GM12878 (cell line): ENCODE measurements at regions not wholly inside any gene's neighbourhood (a gene's known extent, or its start where the extent isn't known, plus 50 kb on each side); places are given as distances from the start of the nearest gene placed in this dataset.

Experiments used
- ATAC-seq: fragments of 200-7000 bp; cut with Tn5 transposase; 3 replicates; pipeline ENCODE4 v1.9.1; 2020; ENCODE audit warnings: mild to moderate bottlenecking, moderate library complexity
- BruUV-seq: library from RNA; stranded (reverse); fragments of 400-500 nt; replicated peaks from 2 replicates; lab custom pipeline; 2021; lab: Mats Ljungman, UMichigan
- CTCF ChIA-PET: fragments of 300-600 bp; sonication (Branson Sonifier 250); formaldehyde crosslinking; extraction: SDS; loops from one replicate; lab custom pipeline; 2021; ENCODE audit warnings: inconsistent platforms; lab: Yijun Ruan, JAX
- POLR2A ChIA-PET: fragments of 350-600 bp; formaldehyde crosslinking; extraction: SDS; loops from one replicate; lab custom pipeline; 2021; ENCODE audit warnings: inconsistent platforms; lab: Charles Lee
- RAD21 ChIA-PET: fragments of 300-600 bp; sonication (Branson Sonifier 250); formaldehyde crosslinking; loops from one replicate; lab custom pipeline; 2023; ENCODE audit warnings: antibody characterized with exemption; ENCODE audit not compliant: unreplicated experiment; lab: Charles Lee
- SMC1A ChIA-PET: fragments of 300-600 bp; sonication (Branson Sonifier 250); formaldehyde crosslinking; loops from one replicate; lab custom pipeline; 2023; ENCODE audit not compliant: unreplicated experiment, uncharacterized antibody; lab: Charles Lee
- DNase-seq: peaks from one replicate; pipeline ENCODE4 v3.0.0-alpha.2; 2011; ENCODE audit warnings: low read depth, low spot score
- FAIRE-seq: peaks from 3 replicates; lab custom pipeline; 2011; peaks lifted over from hg19 to GRCh38; lab: Jason Lieb, UNC
- H2AFZ ChIP-seq: 2 replicates; pipeline ENCODE4 v1.6.0; 2011; ENCODE audit warnings: low read depth, low read length, control low read depth; ENCODE audit not compliant: control insufficient read depth
- H3K27ac ChIP-seq: 2 replicates; pipeline ENCODE4 v1.5.1; 2011; ENCODE audit warnings: control low read depth; ENCODE audit not compliant: control insufficient read depth, insufficient read depth
- H3K27me3 ChIP-seq, 2 experiments: replicated peaks in 1 of 2; 2 replicates each; pipeline versions ENCODE4 v1.6.0 to v1.6.1; 2011; ENCODE audit warnings: low read length in 1 of 2; ENCODE audit not compliant: control insufficient read depth in 2 of 2, insufficient read depth in 2 of 2
- H3K36me3 ChIP-seq, 2 experiments: 2 replicates each; pipeline ENCODE4 v1.5.1; 2011; ENCODE audit warnings: low read length in 1 of 2; ENCODE audit not compliant: control insufficient read depth in 2 of 2, insufficient read depth in 2 of 2
- H3K4me1 ChIP-seq: 2 replicates; pipeline ENCODE4 v1.6.1; 2011; ENCODE audit warnings: mild to moderate bottlenecking, low read length, moderate library complexity, mixed read lengths; ENCODE audit not compliant: control insufficient read depth, insufficient read depth
- H3K4me2 ChIP-seq: 2 replicates; pipeline ENCODE4 v1.6.0; 2011; ENCODE audit warnings: control low read depth; ENCODE audit not compliant: control insufficient read depth, insufficient read depth
- H3K4me3 ChIP-seq: fragments of 200-600 bp; sonication (generic); 2 replicates; pipeline ENCODE4 v1.5.1; 2016
- H3K79me2 ChIP-seq: 2 replicates; pipeline ENCODE4 v1.6.0; 2011; ENCODE audit warnings: low read length; ENCODE audit not compliant: control insufficient read depth, insufficient read depth
- H3K9ac ChIP-seq: 2 replicates; pipeline ENCODE4 v1.8.0; 2011; ENCODE audit warnings: low read length, control low read depth, mixed read lengths; ENCODE audit not compliant: control insufficient read depth, insufficient read depth
- H3K9me3 ChIP-seq: replicated peaks from 3 replicates; pipeline ENCODE4 v1.5.1; 2011; ENCODE audit warnings: mild to moderate bottlenecking, low read length; ENCODE audit not compliant: control insufficient read depth, insufficient read depth
- H4K20me1 ChIP-seq: 2 replicates; pipeline ENCODE4 v1.6.0; 2011; ENCODE audit not compliant: control insufficient read depth, insufficient read depth
- ATF3 ChIP-seq: IDR thresholded peaks from 2 replicates; pipeline ENCODE4 v1.6.1; 2011; ENCODE audit warnings: low read depth, mild to moderate bottlenecking, low read length, moderate library complexity, borderline replicate concordance; ENCODE audit errors: extremely low read depth
- CEBPZ ChIP-seq: fragments of 150-350 bp; IDR thresholded peaks from 2 replicates; pipeline ENCODE4 v1.6.1; 2016; ENCODE audit warnings: low read depth, low read length
- E4F1 ChIP-seq: fragments of 450-650 bp; IDR thresholded peaks from 2 replicates; pipeline ENCODE4 v1.6.1; 2018; ENCODE audit warnings: borderline replicate concordance, mild to moderate bottlenecking; ENCODE audit not compliant: partially characterized antibody
- IKZF2 ChIP-seq, 2 experiments: fragments of 450-650 bp; IDR thresholded peaks; 2 replicates each; pipeline ENCODE4 v1.6.1; 2017; ENCODE audit warnings: mild to moderate bottlenecking in 2 of 2, moderate library complexity in 2 of 2
- NFXL1 ChIP-seq: fragments of 450-650 bp; IDR thresholded peaks from 2 replicates; pipeline ENCODE4 v1.6.1; 2017; ENCODE audit warnings: antibody characterized with exemption, mild to moderate bottlenecking, borderline replicate concordance
- NRF1 ChIP-seq: conservative IDR thresholded peaks from 2 replicates; pipeline ENCODE4 v1.6.1; 2011; ENCODE audit warnings: mild to moderate bottlenecking, low read depth, low read length, improper control_type of control experiment
- USF1 ChIP-seq: IDR thresholded peaks from 2 replicates; pipeline ENCODE4 v1.6.1; 2011; ENCODE audit warnings: borderline replicate concordance, low read depth, mild to moderate bottlenecking, moderate library complexity, mixed read lengths, low read length; ENCODE audit not compliant: insufficient read depth; ENCODE audit errors: extremely low read length
- WRNIP1 ChIP-seq: IDR thresholded peaks from 2 replicates; pipeline ENCODE4 v1.6.1; 2011; ENCODE audit warnings: low read depth, low read length, improper control_type of control experiment, borderline replicate concordance
- ZNF24 ChIP-seq: fragments of 450-650 bp; IDR thresholded peaks from 2 replicates; pipeline ENCODE4 v1.6.1; 2017; ENCODE audit warnings: antibody characterized with exemption, mild to moderate bottlenecking
- WGBS: methylation state at CpG from one replicate; pipeline ENCODE4 v1.1.6; 2016; ENCODE audit warnings: low lambda C conversion rate; ENCODE audit not compliant: insufficient replicate concordance, insufficient coverage; ENCODE audit errors: missing lambda C conversion rate; 5-methylcytosine and 5-hydroxymethylcytosine counted together
- in situ Hi-C: fragments of 300-500 bp; cut with MboI; formaldehyde crosslinking; loops from 9 replicates; pipeline ENCODE4 v1.14.3; 2018; ENCODE audit warnings: mixed read lengths
- intact Hi-C: fragments of 100-400 bp; cut with micrococcal nuclease; formaldehyde crosslinking; loops from one replicate; pipeline ENCODE4 v1.14.2; 2022; ENCODE audit not compliant: unreplicated experiment

- no peaks in the 10 kb centered on the region for H3K79me2 ChIP-seq
- no peak for TF ChIP-seq WRNIP1
- TF ChIP-seq USF1, result no peak
- ATAC-seq (no peak), DNase-seq (no peak), FAIRE-seq (no peak)
- BruUV-seq, result no TSS peak
- SMC1A ChIA-PET, result no interaction called here
- POLR2A ChIA-PET, result no interaction called here
- RAD21 ChIA-PET, result no interaction called here
- no peak overlapping the region for H3K9ac ChIP-seq
- 10% methylated on average over 3 of the region's 3 CpGs for WGBS
- no peaks in the 10 kb centered on the region for H4K20me1 ChIP-seq
- H3K4me1 ChIP-seq, result no peaks in the 10 kb centered on the region
- no peak overlapping the region for H3K4me3 ChIP-seq
- in situ Hi-C loops (no loop called here), intact Hi-C loops (no loop called here)
- no peak overlapping the region for H3K4me2 ChIP-seq
- H3K36me3 ChIP-seq, result no peaks in the 10 kb centered on the region
- H2AFZ ChIP-seq, result no peak overlapping the region
- H3K27ac ChIP-seq, result no peak overlapping the region
- CTCF ChIA-PET, result no interaction called here
- no peaks in the 10 kb centered on the region for H3K9me3 ChIP-seq
- no peaks in the 10 kb centered on the region for H3K27me3 ChIP-seq
Measured at GRCh38 chr5:29307478-29307877, 1886.0 kb upstream of the CDH6 start.

- FAIRE-seq, result no peak
- no peak overlapping the region for H3K4me2 ChIP-seq
- H3K4me1 ChIP-seq, result no peaks in the 10 kb centered on the region
- intact Hi-C loops (no loop called here), in situ Hi-C loops (no loop called here)
- 10% methylated on average over 3 of the region's 3 CpGs for WGBS
- no peaks in the 10 kb centered on the region for H4K20me1 ChIP-seq
- ChIA-PET POLR2A (no interaction called here), RAD21 (no interaction called here), SMC1A (no interaction called here), CTCF (no interaction called here)
- no peak overlapping the region for H3K9ac ChIP-seq
- no peak overlapping the region for H3K4me3 ChIP-seq
- no peaks in the 10 kb centered on the region for H3K36me3 ChIP-seq
- ATAC-seq, result no peak
- BruUV-seq, result no TSS peak
- no peak overlapping the region for H3K27ac ChIP-seq
- H3K9me3 ChIP-seq, result no peaks in the 10 kb centered on the region
- DNase-seq, result no peak
- no peaks in the 10 kb centered on the region for H3K79me2 ChIP-seq
- no peaks in the 10 kb centered on the region for H3K27me3 ChIP-seq
- H2AFZ ChIP-seq, result no peak overlapping the region
- TF ChIP-seq ATF3 (no peak), CEBPZ (no peak), ZNF24 (no peak), NFXL1 (no peak), IKZF2 (IDR thresholded peaks at IDR 0.05) (no peak), NRF1 (no peak), E4F1 (no peak)
Measured at GRCh38 chr5:29304545-29304944, 1888.9 kb upstream of the CDH6 start.
